GM19372 (cell line): ENCODE measurements at regions not wholly inside any gene's neighbourhood (a gene's known extent, or its start where the extent isn't known, plus 50 kb on each side); places are given as distances from the start of the nearest gene placed in this dataset.

Experiments
- ATAC-seq: cut with Tn5 transposase; IDR thresholded peaks from one replicate; pipeline ENCODE4 v1.9.1; 2021; ENCODE audit warnings: mild to moderate bottlenecking, low read depth, moderate library complexity; ENCODE audit not compliant: unreplicated experiment

- no peak for ATAC-seq
Observed at GRCh38 chr14:56944397-56944796, 134.1 kb upstream of the OTX2 start.

- no peak for ATAC-seq
Observed at GRCh38 chr14:56933446-56933845, 123.2 kb upstream of the OTX2 start.

- ATAC-seq: no peak
Observed at GRCh38 chr14:56918849-56919574, 108.7 kb upstream of the OTX2 start.

GRCh38 chr14:56905282-56905681 lies 95.0 kb upstream of the OTX2 start:
- ATAC-seq: no peak

- no peak for ATAC-seq
Observed at GRCh38 chr14:56903304-56903969, 93.2 kb upstream of the OTX2 start.

- ATAC-seq: no peak
Observed at GRCh38 chr14:56902385-56902784, 92.1 kb upstream of the OTX2 start.

- ATAC-seq: no peak
Observed at GRCh38 chr14:56900726-56901125, 90.4 kb upstream of the OTX2 start.

- no peak for ATAC-seq
Observed at GRCh38 chr14:56899829-56900228, 89.5 kb upstream of the OTX2 start.

GRCh38 chr14:56896922-56897321 lies 86.6 kb upstream of the OTX2 start:
- ATAC-seq: no peak

GRCh38 chr14:56896231-56896630 lies 86.0 kb upstream of the OTX2 start:
- ATAC-seq: no peak

GRCh38 chr14:56895154-56895553 lies 84.9 kb upstream of the OTX2 start:
- no peak for ATAC-seq

GRCh38 chr14:56894591-56894991 lies 84.3 kb upstream of the OTX2 start:
- no peak for ATAC-seq

GRCh38 chr14:56892959-56893358 lies 82.7 kb upstream of the OTX2 start:
- no peak for ATAC-seq

- ATAC-seq: no peak
Observed at GRCh38 chr14:56891226-56891625, 80.9 kb upstream of the OTX2 start.

- ATAC-seq: no peak
Observed at GRCh38 chr14:56889705-56890104, 79.4 kb upstream of the OTX2 start.

- no peak for ATAC-seq
Observed at GRCh38 chr14:56888274-56888673, 78.0 kb upstream of the OTX2 start.

- ATAC-seq: no peak
Observed at GRCh38 chr14:56887216-56887615, 76.9 kb upstream of the OTX2 start.

- ATAC-seq: no peak
Observed at GRCh38 chr14:56886471-56887062, 76.3 kb upstream of the OTX2 start.

GRCh38 chr14:56885825-56886224 lies 75.5 kb upstream of the OTX2 start:
- ATAC-seq: no peak

GRCh38 chr14:56884617-56885016 lies 74.3 kb upstream of the OTX2 start:
- no peak for ATAC-seq

- no peak for ATAC-seq
Observed at GRCh38 chr14:56881181-56881580, 70.9 kb upstream of the OTX2 start.

GRCh38 chr14:56878766-56879165 lies 68.5 kb upstream of the OTX2 start:
- no peak for ATAC-seq
